SK-N-SH (cell line): ENCODE measurements at regions not wholly inside any gene's neighbourhood (a gene's known extent, or its start where the extent isn't known, plus 50 kb on each side); places are given as distances from the start of the nearest gene placed in this dataset.

ENCODE experiments used
- CTCF ChIA-PET: fragments of 300-600, 350-600 bp; formaldehyde crosslinking; extraction: SDS; loops from one replicate; lab custom pipeline; 2021; lab: Yijun Ruan, JAX
- POLR2A ChIA-PET: fragments of 350-600 bp; sonication (Branson Sonifier 250); formaldehyde crosslinking; extraction: SDS; loops from one replicate; lab custom pipeline; 2020; ENCODE audit warnings: antibody characterized with exemption, inconsistent platforms; lab: Yijun Ruan, JAX
- DNase-seq: peaks from one replicate; pipeline ENCODE4 v3.0.0; 2012
- H2AFZ ChIP-seq: fragments of 200-600 bp; sonication (generic); 2 replicates; pipeline ENCODE4 v1.8.1; 2016; ENCODE audit warnings: antibody characterized with exemption, mild to moderate bottlenecking, low read depth
- H3F3A ChIP-seq: fragments of 200-600 bp; sonication (generic); replicated peaks from 2 replicates; pipeline ENCODE3; 2016; ENCODE audit warnings: antibody characterized with exemption, mild to moderate bottlenecking; ENCODE audit not compliant: insufficient read depth
- H3K27ac ChIP-seq, 2 experiments: fragments of 200-500 bp in 1 of 2; fragments of 200-600 bp in 1 of 2; sonication (Bioruptor generic) in 1 of 2; sonication (generic), shearing (Covaris generic) in 1 of 2; 2 replicates each; pipeline versions ENCODE4 v1.5.1 to v1.6.1; 2014 to 2016; ENCODE audit warnings: low read depth in 2 of 2, inconsistent platforms in 1 of 2, low read length in 1 of 2, mild to moderate bottlenecking in 1 of 2, mixed read lengths in 1 of 2
- H3K27me3 ChIP-seq: fragments of 200-600 bp; sonication (generic), shearing (Covaris generic); 2 replicates; pipeline ENCODE4 v1.6.1; 2016; ENCODE audit warnings: mixed run types; ENCODE audit not compliant: insufficient read depth
- H3K36me3 ChIP-seq, 2 experiments: fragments of 200-500 bp in 1 of 2; fragments of 200-600 bp in 1 of 2; sonication (Bioruptor generic) in 1 of 2; sonication (generic) in 1 of 2; replicated peaks in 1 of 2; 2 replicates each; pipeline versions ENCODE3 to v1.5.1; 2014 to 2016; ENCODE audit warnings: low read length in 1 of 2, mild to moderate bottlenecking in 1 of 2; ENCODE audit not compliant: insufficient read depth in 2 of 2, control insufficient read depth in 1 of 2
- H3K4me1 ChIP-seq, 2 experiments: fragments of 200-500 bp in 1 of 2; fragments of 200-600 bp in 1 of 2; sonication (Bioruptor generic) in 1 of 2; sonication (generic), shearing (Covaris generic) in 1 of 2; 2 replicates each; pipeline versions ENCODE4 v1.5.1 to v1.6.1; 2014 to 2016; ENCODE audit warnings: low read depth in 1 of 2, low read length in 1 of 2, mixed run types in 1 of 2; ENCODE audit not compliant: insufficient read depth in 2 of 2, control insufficient read depth in 1 of 2
- H3K4me2 ChIP-seq: fragments of 200-600 bp; sonication (generic), shearing (Covaris generic); 2 replicates; pipeline ENCODE4 v1.6.1; 2017; ENCODE audit warnings: mixed run types
- H3K4me3 ChIP-seq, 2 experiments: fragments of 200-500 bp in 1 of 2; fragments of 200-600 bp in 1 of 2; sonication (Bioruptor generic) in 1 of 2; sonication (generic), shearing (Covaris generic) in 1 of 2; 2 replicates each; pipeline versions ENCODE4 v1.5.1 to v1.8.1; 2014 to 2016; ENCODE audit warnings: low read depth in 2 of 2, inconsistent platforms in 1 of 2, low read length in 1 of 2, mild to moderate bottlenecking in 1 of 2, mixed read lengths in 1 of 2, moderate library complexity in 1 of 2
- H3K79me2 ChIP-seq: fragments of 200-600 bp; sonication (generic); 2 replicates; pipeline ENCODE4 v1.8.1; 2017; ENCODE audit warnings: mild to moderate bottlenecking; ENCODE audit not compliant: insufficient read depth
- H3K9ac ChIP-seq: fragments of 200-600 bp; sonication (generic); 2 replicates; pipeline ENCODE4 v1.6.1; 2017; ENCODE audit warnings: mixed run types
- H3K9me2 ChIP-seq: fragments of 200-600 bp; sonication (generic); 2 replicates; pipeline ENCODE4 v1.6.1; 2017; ENCODE audit warnings: mixed run types
- H3K9me3 ChIP-seq: fragments of 200-600 bp; sonication (generic); 2 replicates; pipeline ENCODE4 v1.6.1; 2017; ENCODE audit warnings: mixed run types, mild to moderate bottlenecking, moderate library complexity
- H4K20me1 ChIP-seq: fragments of 200-600 bp; sonication (generic); 2 replicates; pipeline ENCODE4 v1.6.1; 2017; ENCODE audit warnings: mild to moderate bottlenecking, mixed run types; ENCODE audit not compliant: insufficient read depth
- CHD2 ChIP-seq: fragments of 150-350 bp; IDR thresholded peaks from 2 replicates; pipeline ENCODE4 v1.6.1; 2018; ENCODE audit warnings: low read length; ENCODE audit not compliant: partially characterized antibody
- EZH2phosphoT487 ChIP-seq: fragments of 200-600 bp; sonication (generic); IDR thresholded peaks from 2 replicates; pipeline ENCODE4 v1.6.1; 2017; ENCODE audit warnings: low read depth, mixed run types, mild to moderate bottlenecking, antibody characterized with exemption, moderate library complexity, borderline replicate concordance
- FOSL2 ChIP-seq: IDR thresholded peaks from 2 replicates; pipeline ENCODE4 v1.4.0; 2012; ENCODE audit warnings: low read depth, mild to moderate bottlenecking, moderate library complexity, borderline replicate concordance
- FOXJ3 ChIP-seq: sonication (generic); formaldehyde crosslinking; IDR thresholded peaks from 2 replicates; pipeline ENCODE4 v1.5.1; 2020; ENCODE audit warnings: mild to moderate bottlenecking, missing genetic modification reagents
- FOXM1 ChIP-seq: IDR thresholded peaks from 2 replicates; pipeline ENCODE4 v1.4.0; 2012; ENCODE audit warnings: low read depth, mild to moderate bottlenecking
- GATA2 ChIP-seq: sonication (generic); formaldehyde crosslinking; IDR thresholded peaks from 2 replicates; pipeline ENCODE4 v1.5.0; 2020; ENCODE audit warnings: mild to moderate bottlenecking, missing genetic modification reagents
- JUND ChIP-seq: IDR thresholded peaks from 2 replicates; pipeline ENCODE4 v1.4.0; 2012
- MEF2A ChIP-seq: IDR thresholded peaks from 2 replicates; pipeline ENCODE4 v1.4.0; 2012; ENCODE audit warnings: low read depth, borderline replicate concordance
- MXI1 ChIP-seq: IDR thresholded peaks from 2 replicates; pipeline ENCODE4 v1.6.1; 2012; ENCODE audit warnings: mild to moderate bottlenecking, low read depth, low read length, improper control_type of control experiment
- NFIC ChIP-seq: IDR thresholded peaks from 2 replicates; pipeline ENCODE4 v1.4.0; 2012; ENCODE audit warnings: borderline replicate concordance
- RCOR1 ChIP-seq: fragments of 150-350 bp; IDR thresholded peaks from 2 replicates; pipeline ENCODE4 v1.6.1; 2017; ENCODE audit warnings: antibody characterized with exemption, low read length
- SIN3A ChIP-seq: IDR thresholded peaks from 2 replicates; pipeline ENCODE4 v1.6.1; 2012; ENCODE audit warnings: low read depth, mild to moderate bottlenecking, low read length, moderate library complexity, borderline replicate concordance
- SMC3 ChIP-seq: IDR thresholded peaks from 2 replicates; pipeline ENCODE4 v1.6.1; 2012; ENCODE audit warnings: low read depth, low read length, improper control_type of control experiment
- TAF1 ChIP-seq: IDR thresholded peaks from 2 replicates; pipeline ENCODE4 v1.6.1; 2012; ENCODE audit warnings: low read depth, mild to moderate bottlenecking, low read length, moderate library complexity, borderline replicate concordance
- YY1 ChIP-seq: IDR thresholded peaks from 2 replicates; pipeline ENCODE4 v1.4.0; 2012; ENCODE audit warnings: low read depth, mild to moderate bottlenecking
- WGBS: methylation state at CpG from one replicate; pipeline ENCODE4 v1.1.6; 2017; ENCODE audit warnings: low lambda C conversion rate; 5-methylcytosine and 5-hydroxymethylcytosine counted together
- TF ChIP-seq, protein P1 (sequence below): fragments of 150-350 bp; IDR thresholded peaks from 2 replicates; pipeline ENCODE4 v1.6.1; 2017; ENCODE audit warnings: antibody characterized with exemption, low read length, low read depth, borderline replicate concordance
- TF ChIP-seq, protein P2 (sequence below): IDR thresholded peaks from 2 replicates; pipeline ENCODE4 v1.6.1; 2012; ENCODE audit warnings: mild to moderate bottlenecking, low read depth, low read length, moderate library complexity

DNA sequence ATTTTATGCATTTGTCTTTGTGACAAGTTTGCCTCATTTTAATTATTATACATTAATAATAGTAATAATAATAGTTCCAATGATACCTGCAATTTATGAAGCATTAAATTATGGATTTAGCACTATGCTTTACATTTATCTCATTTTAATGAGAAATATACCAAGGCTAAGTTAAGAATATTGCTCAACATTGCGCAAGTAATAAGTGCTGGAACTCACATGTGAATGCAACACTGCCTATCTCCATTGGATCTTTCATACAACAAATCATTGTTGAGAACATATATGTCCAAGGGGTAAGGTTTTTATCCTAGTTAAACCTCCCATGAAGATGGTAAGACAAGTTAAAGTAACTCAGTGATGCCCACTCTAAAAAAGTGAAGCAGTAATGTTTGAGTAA lies 703.7 kb upstream of the SOX9 start:
- H3K9ac ChIP-seq: no peak overlapping the region
- H3K9me2 ChIP-seq: no peaks in the 10 kb centered on the region
- POLR2A ChIA-PET: no interaction called here
- no peak for TF ChIP-seq FOXM1
- TF ChIP-seq FOSL2: no peak
- no peak for TF ChIP-seq TAF1
- no peak for TF ChIP-seq SIN3A
- no peak for TF ChIP-seq FOXJ3 (CRISPR knock-in tag)
- TF ChIP-seq SMC3: no peak
- TF ChIP-seq, protein P1, sequence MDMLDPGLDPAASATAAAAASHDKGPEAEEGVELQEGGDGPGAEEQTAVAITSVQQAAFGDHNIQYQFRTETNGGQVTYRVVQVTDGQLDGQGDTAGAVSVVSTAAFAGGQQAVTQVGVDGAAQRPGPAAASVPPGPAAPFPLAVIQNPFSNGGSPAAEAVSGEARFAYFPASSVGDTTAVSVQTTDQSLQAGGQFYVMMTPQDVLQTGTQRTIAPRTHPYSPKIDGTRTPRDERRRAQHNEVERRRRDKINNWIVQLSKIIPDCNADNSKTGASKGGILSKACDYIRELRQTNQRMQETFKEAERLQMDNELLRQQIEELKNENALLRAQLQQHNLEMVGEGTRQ: no peak
- TF ChIP-seq MXI1: no peak
- TF ChIP-seq NFIC: no peak
- TF ChIP-seq CHD2: no peak
- no peak for TF ChIP-seq MEF2A
- TF ChIP-seq EZH2phosphoT487: no peak
- TF ChIP-seq RCOR1: no peak
- no peak for TF ChIP-seq JUND
- TF ChIP-seq, protein P2, sequence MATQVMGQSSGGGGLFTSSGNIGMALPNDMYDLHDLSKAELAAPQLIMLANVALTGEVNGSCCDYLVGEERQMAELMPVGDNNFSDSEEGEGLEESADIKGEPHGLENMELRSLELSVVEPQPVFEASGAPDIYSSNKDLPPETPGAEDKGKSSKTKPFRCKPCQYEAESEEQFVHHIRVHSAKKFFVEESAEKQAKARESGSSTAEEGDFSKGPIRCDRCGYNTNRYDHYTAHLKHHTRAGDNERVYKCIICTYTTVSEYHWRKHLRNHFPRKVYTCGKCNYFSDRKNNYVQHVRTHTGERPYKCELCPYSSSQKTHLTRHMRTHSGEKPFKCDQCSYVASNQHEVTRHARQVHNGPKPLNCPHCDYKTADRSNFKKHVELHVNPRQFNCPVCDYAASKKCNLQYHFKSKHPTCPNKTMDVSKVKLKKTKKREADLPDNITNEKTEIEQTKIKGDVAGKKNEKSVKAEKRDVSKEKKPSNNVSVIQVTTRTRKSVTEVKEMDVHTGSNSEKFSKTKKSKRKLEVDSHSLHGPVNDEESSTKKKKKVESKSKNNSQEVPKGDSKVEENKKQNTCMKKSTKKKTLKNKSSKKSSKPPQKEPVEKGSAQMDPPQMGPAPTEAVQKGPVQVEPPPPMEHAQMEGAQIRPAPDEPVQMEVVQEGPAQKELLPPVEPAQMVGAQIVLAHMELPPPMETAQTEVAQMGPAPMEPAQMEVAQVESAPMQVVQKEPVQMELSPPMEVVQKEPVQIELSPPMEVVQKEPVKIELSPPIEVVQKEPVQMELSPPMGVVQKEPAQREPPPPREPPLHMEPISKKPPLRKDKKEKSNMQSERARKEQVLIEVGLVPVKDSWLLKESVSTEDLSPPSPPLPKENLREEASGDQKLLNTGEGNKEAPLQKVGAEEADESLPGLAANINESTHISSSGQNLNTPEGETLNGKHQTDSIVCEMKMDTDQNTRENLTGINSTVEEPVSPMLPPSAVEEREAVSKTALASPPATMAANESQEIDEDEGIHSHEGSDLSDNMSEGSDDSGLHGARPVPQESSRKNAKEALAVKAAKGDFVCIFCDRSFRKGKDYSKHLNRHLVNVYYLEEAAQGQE: no peak
- no peak for TF ChIP-seq GATA2 (CRISPR knock-in tag)
- TF ChIP-seq YY1: no peak
- TF ChIP-seq, all 33 proteins: peak for 0
- CTCF ChIA-PET: interaction anchor here (0.7 kb wide), 1 partner anchor 21 kb away, joined by 3 read pairs; no protein-coding TSS in a partner anchor
- H4K20me1 ChIP-seq: no peaks in the 10 kb centered on the region
- 94% methylated on average over 1 of the region's 1 CpG for WGBS
- H3K9me3 ChIP-seq: 0 out of 2 replicates have a peak, but pooled peaks cover 3% of the 10 kb centered on the region
- H3K4me3 ChIP-seq: no peak overlapping the region
- H3K79me2 ChIP-seq: no peaks in the 10 kb centered on the region
- no peaks in the 10 kb centered on the region for H3K27me3 ChIP-seq
- H2AFZ ChIP-seq: no peak overlapping the region
- H3K36me3 ChIP-seq: no peaks in the 10 kb centered on the region
- peaks cover 18% of the 10 kb centered on the region for H3F3A ChIP-seq
- H3K4me2 ChIP-seq: no peak overlapping the region
- DNase-seq: no peak
- peaks cover 0 to 10% of the 10 kb centered on the region in 2 experiments; a peak in 2 of 4 replicates for H3K4me1 ChIP-seq
- H3K27ac ChIP-seq: no peak overlapping the region
